Fibroblast of skin of right quadriceps (primary cell): ENCODE measurements at regions not wholly inside any gene's neighbourhood (a gene's known extent, or its start where the extent isn't known, plus 50 kb on each side); places are given as distances from the start of the nearest gene placed in this dataset.
"Not testable (repeated sequence)": the region's sequence is repeated elsewhere in the genome, so short reads cannot be mapped to it uniquely, and the experiment has no call there.

Source experiments
- DNase-seq: peaks from one replicate; pipeline ENCODE4 v3.0.0-alpha.2; 2013

DNA sequence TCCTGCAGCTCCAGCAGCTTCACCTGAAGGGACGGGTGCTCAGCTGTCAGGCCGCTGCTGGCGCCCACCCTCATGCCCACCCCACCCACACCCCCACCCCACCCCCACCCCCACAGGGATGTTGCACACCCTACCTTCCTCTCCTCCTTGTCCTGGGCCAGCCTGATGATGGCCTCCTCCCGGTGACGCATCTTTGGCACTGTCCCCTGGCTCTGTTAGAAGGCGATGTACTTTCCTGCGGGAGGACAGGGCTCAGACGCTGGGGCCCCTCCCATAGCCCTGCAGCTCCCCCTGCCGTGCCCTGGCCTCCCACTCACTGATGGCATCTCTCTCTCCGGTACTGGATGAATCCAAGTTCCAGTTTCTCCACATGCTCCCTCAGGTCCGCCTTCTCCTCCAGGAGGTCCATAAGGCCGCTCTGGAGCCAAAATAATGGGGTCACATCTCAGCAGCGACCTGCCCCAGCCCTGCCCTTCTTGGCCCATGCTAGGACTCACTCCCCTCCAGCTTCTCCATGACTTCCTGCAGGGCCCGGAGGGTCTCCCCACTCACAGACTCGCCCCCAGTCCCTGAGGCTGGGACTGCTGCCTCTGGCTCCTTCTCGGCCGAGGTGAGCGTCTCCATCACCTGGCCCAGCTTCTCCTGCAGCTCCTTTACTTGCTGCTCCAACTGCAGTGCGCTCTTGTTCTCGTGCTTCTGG is 55.2 kb downstream of the GOLGA8B start:
- DNase-seq: not testable (repeated sequence)

DNA sequence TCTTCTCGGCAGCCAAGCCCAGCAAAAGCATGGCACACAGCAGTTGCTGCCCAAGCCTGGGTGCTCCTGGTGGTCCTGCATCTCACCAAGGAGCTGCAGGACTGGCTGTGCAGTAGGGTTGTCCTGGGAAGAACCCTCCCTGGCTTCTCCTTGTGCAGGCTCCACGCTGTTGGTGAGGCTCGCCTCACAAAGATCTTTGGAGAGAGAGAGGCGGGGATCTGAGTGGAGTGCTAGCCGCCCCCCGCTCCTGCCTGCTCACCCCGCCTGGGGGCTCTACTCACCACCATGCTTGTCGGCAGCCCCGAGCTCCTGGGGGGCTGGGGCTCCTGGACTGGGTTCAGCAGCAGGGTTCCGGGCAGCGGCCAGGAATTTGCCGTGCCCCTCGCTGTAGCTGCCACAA is 55.8 kb downstream of the GOLGA8B start:
- not testable (repeated sequence) for DNase-seq

DNA sequence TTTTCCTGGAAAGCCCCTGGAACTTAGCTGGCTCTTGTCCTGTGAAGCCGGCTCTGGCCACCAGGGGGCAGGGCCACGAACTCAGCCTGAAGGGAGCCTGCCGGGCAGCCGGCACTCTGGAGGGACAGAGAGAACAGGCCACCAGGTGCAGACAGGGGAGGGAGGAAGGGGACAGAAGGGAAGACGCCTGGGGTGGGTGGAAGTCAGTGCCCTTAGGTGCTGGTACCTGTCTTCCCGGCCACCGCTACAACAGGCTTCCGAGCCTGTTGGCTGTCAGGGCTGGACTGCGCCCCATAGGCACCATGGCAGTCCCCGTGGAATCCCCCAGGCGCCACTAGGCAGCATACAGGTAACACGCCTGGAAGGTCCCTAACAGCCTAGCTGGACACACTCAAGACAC is 59.6 kb downstream of the GOLGA8B start:
- DNase-seq: not testable (repeated sequence)

DNA sequence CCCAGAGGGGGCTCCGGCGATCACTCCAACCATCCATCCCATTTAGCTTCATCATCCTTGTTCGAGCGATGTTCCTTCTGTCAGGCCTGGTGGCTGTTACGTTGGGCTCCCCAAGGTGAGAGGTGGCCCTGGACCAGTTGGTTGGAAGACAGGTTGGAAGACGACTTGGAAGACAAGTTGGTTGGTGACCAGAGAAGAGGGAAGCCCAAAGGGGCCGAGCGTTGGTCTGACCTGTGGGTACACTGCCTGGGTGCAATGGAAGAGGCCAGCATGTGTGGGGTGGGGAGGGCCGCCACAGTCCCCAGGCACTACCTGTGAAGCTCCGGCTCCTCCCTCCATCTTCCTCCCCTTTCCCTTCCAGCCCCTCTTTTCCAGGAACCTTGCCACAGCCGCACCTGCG is 60.9 kb downstream of the GOLGA8B start:
- DNase-seq: not testable (repeated sequence)

DNA sequence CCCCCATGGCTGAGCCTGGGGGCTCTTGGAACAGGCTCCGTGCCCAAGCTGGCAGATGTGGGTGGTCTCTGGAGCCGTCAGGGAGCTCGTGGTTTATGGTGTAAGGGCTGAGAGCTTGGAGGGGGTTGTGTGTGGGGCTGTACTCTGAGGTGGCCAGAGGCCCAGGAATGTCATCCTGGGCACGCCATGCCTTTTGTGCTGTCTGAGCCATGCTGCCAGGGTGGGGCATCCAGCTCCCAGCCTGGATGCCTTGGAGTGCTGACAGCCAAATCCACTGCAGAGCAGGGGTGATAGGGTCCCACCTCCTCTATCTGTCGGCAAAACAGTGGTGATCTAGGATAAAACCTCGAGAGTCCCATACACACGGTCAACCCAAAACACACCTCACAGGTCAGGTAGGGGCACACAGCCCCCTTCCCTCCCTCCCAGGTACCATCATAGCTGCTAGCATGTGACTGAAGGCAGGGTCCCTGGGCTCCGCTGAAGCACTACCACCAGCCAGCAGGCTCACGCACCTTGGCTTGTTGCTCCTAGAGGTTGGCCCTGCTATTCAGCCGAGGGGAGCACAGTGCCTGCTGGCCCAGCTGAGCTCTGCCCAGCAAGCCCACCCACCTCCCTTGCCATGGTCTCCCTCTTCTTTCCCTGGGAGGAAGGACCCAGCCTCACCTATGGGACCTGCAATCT is 61.5 kb downstream of the GOLGA8B start:
- not testable (repeated sequence) for DNase-seq

DNA sequence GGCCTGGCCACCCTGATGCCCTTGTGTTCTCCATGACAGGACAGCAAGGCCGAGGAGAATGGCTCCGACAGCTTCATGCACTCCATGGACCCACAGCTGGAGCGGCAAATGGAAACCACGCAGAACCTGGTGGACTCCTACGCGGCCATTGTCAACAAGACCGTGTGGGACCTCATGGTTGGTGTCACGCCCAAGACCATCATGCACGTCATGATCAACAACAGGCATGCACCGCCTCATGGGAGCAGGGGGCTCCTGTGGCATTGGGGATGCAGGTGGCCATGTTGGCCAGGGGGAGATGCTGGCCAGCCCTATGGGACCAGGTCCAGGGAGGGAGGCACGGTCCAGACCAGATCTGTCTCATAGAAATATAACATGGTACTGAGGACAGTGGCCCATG is 62.9 kb downstream of the GOLGA8B start:
- no peak for DNase-seq

DNA sequence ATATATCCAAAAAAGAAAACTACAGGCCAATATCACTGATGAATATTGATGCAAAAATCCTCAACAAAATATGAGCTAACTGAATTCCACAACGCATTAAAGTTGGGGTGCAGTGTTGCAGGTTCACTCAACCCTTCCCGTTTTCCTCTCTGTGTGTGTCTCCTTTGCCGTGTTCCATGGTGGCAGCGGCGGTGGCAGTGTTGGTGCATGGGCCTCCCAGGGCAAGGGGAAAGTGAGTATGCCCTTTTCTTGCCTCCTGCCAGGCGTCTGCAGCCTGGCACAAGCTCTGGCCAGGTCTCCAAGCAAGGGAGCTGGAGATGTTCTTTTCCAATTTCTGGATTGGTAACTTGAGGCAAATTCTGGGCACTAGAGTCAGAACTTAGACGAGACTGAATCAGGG is 63.4 kb downstream of the GOLGA8B start:
- DNase-seq: not testable (repeated sequence)

DNA sequence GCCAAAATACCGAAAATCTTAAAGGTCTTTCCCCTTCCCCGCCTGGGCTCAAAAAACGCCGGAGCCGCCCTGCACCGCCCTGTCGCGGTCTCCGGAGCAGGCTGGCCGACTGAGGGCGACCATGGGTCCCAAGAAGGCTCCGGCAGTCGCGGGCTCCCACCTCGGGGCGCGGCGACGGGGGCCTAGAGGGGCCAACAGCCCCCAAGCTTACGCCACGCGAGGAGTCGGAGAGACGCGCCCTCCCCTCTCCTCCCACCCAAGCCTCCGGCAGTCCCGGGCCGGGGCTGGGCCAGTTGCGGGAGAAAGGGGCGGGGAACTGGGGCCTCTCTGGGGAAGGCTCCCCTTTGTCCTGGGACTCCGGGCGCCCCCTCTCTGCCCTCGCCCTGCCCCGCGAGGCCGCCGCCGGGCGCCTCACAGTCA is 69.2 kb downstream of the GOLGA8B start:
- DNase-seq: peak; percentile 33

DNA sequence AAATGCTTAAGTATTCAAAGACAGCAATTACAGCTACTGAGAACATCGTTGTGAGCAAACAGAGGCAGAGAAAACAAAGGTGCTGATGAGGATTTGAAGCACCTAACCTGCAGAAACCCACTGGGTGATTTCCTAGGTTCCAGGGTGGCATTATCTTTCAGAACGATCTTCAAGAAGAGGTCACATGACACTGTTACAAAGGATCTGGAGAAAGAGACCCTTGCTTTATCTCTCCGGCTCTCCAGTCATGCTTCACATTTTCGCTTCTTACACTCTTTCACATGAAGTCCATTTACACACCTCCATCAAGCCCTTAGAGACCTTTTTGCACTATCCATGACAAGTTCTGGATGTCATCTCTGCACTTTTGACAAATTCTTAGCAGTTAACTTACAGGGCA is 70.8 kb downstream of the GOLGA8B start:
- no peak for DNase-seq

DNA sequence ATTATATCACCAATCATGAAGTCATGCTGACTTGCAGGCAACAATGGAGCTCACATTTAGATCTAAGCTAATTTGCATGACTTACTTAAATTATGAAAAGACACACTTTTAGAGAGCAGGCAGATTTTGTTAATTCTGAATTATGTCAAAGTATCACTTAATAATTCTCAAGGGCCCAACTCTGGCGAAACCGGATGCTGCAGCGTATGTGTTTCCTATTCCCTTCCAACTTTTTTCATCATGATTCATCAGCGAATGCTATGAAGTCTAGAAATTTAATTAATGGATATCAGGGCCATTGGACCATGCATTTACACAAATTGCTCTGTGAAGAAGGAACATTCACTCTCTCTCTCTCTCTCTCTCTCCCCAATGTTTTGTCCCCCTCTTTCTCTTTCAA is 63.5 kb upstream of the GOLGA8A start:
- DNase-seq: no peak

DNA sequence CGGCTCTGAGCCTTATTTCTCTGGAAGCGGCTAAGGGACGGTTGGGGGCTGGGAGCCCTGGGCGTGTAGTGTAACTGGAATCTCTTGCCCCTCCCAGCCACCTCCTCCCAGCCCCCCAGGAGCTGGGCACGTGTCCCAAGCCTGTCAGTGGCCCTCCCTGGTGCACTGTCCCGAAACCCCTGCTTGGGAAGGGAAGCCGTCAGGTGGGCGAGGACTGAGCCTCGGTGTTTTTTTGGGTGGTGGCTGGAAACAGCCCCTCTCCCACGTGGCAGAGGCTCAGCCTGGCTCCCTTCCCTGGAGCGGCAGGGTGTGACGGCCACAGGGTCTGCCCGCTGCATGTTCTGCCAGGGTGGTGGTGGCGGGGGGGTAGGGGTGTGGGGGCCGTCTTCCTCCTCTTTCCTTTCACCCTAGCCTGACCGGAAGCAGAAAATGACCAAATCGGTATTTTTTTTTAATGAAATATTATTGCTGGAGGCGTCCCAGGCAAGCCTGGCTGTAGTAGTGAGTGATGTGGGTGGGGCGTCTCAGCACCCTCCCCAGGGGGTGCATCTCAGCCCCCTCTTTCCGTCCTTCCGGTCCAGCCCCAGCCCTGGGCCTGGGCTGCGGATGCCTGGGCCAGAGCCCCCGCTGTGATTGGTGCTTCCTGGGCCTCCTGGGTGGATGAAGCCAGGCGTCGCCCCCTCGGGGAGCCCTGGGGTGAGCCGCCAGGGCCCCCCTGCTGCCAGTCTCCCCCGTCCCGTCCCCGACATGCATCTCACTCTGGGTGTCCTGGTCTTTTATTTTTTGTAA is 58.8 kb upstream of the GOLGA8A start:
- DNase-seq: no peak

DNA sequence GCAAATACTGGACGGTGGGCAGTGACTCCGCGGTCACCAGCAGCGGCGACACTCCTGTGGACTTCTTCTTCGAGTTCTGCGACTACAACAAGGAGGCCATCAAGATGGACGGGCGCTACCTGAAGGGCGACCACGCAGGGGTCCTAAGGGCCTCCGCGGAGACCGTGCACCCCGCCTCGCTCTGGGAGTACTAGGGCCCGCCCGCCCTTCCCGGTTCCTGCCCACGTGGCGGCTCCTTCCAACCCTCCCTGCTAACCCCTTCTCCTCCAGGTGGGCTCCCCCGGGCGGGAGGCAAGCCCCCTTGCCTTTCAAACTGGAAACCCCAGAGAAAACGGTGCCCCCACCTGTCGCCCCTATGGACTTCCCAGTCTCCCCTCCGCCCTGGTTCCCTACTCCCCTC is 58.1 kb upstream of the GOLGA8A start:
- DNase-seq: not testable (repeated sequence)

DNA sequence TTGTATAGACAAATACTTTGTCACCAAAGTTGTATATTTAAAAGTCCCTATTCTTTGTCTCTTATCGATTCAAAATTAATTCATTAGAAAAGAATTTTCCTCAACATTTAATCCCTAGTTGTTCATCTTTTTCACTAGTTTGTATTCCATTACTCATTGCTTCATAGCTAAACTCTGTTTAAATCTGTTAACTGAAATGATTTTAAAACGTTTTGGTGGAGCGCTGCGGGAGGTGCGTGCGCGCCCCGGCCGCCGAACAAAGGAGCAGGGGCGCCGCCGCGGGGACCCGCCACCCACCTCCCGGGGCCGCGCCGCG is 56.4 kb upstream of the GOLGA8A start:
- DNase-seq: no peak

DNA sequence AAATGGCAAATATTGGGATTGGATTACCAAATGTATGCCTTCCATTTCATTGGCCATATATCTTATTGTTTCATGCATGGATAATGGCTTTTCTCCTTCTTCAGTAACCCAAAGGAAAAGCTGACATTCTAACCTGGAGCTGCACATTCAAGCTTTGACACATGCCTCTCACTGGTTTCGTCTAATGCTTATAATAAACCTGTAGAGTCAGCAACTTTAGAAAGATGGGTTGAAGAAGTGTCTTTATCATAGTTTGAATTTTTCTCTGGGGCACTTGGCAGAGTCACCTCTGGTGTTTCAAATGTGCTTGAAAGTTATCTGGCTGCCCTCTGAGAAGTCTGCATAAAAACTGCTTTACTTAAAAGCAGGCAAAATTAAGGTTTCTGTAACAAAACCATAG is 55.4 kb upstream of the GOLGA8A start:
- no peak for DNase-seq

DNA sequence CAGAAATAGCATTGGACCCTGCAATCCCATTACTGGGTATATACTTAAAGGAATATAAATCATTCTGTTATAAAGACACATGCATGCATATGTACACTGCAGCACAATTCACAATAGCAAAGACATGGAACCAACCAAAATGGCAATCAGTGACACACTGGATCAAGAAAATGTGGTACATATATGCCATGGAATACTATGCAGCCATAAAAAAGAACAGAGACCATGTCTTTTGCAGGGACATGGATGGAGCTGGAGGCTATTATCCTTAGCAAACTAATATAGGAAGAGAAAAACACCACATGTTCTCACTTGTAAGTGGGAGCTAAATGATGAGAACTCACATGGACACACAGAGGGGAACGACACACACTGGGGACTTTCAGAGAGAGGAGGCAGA is 53.9 kb upstream of the GOLGA8A start:
- not testable (repeated sequence) for DNase-seq

DNA sequence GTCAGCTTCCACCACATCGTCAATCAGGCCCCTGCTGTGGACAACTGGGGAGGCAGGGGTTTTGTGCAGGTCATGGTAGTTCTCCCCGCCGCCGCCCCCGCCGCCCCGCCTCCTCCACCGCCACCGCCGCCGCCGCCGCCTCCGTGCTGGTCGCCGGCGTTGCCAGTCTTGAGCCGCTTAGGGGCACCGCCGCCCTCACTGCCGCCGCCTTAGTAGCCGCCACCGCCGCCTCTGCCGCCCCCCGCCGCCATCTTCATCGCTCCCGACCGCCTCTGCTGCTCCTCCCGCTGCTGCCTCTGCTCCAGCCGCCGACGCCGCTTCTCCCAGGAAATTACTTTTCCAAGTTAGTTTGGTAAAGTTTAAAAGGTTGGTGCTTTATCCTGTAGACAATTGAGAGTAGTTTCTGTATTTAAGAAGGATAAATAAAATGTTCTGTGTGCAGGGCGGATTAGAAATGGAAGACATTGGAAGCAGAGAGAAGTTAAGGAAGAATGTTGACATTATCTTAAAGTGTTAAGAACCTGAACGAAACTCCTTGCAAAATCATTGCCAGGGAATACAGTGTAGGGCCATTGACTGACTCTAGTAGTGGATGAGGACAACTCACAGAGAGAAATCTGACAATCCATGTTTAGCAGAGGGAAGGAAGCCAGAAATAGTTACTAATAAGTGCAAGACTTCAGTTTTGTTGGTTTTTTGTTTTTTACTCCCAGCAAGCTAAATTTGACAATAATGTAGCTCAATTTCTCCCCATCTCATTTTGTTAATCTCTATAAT is 53.0 kb upstream of the GOLGA8A start:
- DNase-seq: no peak

DNA sequence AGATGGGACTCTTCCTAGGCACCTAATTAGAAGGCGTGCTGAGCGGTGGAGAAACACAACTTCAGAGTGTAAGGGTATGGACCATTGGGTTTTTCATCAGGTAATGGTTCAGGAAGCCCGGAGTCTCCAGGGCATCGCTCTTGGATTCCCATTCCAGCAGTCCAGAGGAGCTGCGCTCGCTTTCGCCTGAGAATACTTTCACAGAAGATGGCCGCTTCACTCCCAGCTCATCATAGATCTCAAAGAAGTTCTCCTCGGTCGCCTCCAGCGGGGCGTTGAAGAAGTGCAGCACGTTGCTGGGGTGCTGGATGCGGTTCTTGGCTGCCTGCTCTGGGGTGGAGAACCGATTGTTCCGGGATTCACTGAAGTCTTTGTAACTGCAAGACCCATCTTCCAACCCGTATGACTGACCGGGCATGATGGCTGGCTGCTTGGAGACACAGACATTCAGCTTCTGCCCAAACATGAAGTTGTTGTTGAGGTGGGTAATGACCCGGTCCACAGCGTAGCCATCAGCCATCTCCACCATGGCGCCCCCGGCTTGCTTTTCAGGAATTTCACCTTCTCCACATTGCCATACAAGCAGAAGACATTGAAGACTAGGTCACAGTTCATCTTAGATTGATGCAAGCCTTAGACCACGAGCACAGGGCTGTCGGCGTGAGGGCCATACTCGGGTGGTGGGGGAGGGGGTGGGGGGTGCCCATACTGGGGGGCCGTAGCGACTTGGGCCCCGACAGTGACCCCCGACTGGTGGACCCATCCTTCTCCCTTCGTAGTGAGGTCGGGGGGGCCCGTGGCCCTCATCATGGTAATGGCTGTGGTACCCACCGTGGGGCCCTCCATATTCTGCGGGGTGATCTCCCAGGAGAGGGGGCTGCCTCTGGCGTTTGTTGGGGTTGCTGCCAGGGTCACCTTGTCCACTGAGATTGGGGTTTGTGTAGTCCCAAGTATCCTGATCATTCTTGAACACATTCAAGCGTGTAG is 51.7 kb upstream of the GOLGA8A start:
- not testable (repeated sequence) for DNase-seq
